Eye (tissue), 1 donor: ENCODE measurements at regions not wholly inside any gene's neighbourhood (a gene's known extent, or its start where the extent isn't known, plus 50 kb on each side); places are given as distances from the start of the nearest gene placed in this dataset.
A peak's percentile ranks its signal among the peaks of the same experiment; 100 is the strongest.

ENCODE experiments used
- DNase-seq: peaks from one replicate; pipeline ENCODE4 v3.0.0-alpha.2; 2015

DNA sequence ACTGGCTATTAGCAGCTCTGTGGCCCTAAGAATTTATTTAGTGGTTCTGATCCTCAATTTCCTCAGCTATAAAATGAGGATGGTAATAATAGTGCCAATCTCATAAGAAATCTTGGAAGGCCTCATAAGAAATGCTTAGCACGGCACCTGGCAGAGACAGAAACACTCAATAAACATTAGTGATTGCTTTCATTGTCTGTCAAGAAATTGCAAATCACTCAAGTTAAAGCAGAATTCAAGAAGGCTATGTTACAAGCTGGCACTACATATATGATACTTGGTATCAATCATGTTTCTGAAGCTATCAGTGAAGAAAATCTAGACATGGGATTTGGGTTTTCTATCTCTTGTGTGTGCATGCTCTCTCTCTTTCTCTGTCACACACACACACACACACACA, 267.7 kb upstream of the KCNIP4 start:
- no peak for DNase-seq

DNA sequence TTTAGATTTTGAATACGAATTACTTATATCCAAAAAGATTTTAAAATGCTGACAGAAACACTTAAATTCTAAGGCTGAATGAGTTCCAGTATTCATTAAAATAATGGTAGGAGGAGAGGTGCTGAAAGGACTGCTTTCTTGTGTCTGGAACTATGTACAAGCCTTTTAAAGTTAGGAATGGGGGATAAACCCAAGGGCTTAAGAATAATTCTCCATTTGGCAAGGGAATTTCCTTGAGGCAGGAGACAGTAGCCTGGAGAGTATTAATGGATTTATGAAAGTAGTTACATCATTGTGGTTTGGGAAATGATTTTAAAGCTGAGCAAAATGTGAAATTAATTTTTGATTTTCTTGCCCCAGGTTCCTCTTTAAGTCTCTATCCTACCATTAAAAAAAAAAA, 266.5 kb upstream of the KCNIP4 start:
- DNase-seq, result no peak

DNA sequence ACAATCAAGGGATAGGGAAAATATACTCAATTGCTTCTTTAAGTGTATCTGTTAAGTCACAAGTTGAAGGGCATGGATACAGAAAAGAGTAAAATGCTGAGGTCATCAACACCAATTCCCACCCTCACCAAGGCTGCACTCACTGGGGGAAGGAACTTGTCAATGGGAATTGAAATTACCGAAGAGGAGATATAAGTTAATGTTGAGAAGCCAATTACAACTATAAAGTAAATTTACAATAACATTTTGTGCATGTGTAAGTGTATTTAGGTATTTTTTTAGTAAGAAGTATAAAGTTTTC, 255.1 kb upstream of the KCNIP4 start:
- DNase-seq, result no peak

DNA sequence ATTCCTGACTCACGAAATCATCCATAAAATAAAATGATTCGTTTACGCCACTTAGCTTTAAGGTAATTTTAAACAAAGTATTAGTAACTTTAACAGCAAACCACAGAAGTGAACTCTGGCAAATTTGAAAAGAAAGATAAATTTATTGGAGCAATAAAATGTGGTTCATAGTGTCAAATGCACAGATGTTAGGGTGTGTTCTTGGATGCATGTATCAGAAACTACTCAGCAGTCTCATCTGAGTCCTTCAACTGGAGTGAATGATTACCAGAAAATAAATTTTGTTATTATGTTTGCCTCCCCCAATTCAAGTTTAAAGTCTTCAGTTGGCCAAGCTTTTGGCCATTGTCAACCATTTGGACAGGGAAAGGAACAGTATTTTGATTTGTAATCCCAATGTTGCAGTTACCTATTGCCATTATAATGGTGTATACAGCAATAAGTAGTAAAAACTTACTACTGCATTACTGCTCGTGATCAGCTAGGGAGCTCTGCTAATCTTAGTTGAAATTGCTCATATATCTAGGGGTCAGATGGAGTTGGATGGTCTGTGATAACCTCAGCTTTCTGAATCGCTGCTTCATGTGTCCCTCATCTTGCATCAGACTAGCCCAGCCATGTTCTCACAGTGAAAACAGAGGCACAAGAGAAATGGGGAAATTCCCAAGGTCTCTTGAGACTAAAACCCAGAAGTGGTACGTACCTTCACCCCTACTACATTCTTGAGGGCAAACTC, 254.6 kb upstream of the KCNIP4 start:
- DNase-seq, result no peak

DNA sequence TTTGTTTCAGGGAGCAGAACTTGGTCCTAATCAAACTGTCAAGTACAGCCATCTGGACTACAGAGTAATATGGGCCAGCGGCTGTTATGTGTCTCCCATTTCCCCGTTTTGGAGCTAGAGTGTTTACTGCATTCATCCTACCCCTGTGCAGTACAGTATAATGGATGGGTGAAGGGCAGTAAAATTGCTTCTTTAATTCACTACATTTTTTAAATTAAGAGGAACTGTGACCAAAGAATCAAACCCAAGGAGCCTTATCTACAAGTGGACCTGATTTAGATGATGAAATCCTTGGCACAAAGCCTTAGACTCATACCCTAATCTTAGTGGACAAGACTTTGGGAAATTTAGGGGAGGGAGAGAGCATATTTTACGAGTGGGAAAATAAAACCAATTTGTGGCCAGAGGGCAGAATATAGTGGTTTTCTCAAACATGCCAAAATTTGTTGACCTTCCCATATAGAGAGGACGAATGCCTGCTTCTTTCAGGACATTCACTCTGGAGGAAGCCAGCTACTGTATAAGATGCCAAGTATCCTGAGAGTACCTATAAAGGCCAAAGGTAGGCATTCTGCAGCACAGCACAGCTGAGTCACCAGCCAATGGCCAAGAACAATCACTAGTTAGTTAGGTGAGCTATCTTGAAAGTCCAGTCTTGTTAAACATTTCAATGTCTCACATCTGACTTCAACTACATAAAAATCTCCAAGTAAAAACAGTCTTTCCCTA, 253.8 kb upstream of the KCNIP4 start:
- no peak for DNase-seq

DNA sequence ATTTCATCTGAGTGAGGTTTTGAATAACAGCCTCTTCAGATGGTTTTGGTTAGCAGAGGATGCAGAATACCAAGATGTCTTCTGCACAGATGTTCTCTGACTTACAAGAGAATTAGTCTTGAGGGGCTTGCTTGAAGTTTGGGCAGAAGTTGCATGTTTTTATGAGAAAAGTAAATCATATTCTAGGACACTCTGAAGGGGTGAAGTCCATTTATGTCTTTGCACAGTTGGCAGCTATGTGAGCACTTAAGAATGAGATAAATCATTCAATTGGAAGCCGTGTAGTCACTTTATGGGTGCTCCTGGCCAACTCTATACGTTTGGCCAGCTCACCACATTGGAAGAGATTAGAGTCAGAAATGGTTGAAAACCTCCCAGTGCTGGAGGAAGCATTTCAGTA, 252.7 kb upstream of the KCNIP4 start:
- DNase-seq, result no peak

DNA sequence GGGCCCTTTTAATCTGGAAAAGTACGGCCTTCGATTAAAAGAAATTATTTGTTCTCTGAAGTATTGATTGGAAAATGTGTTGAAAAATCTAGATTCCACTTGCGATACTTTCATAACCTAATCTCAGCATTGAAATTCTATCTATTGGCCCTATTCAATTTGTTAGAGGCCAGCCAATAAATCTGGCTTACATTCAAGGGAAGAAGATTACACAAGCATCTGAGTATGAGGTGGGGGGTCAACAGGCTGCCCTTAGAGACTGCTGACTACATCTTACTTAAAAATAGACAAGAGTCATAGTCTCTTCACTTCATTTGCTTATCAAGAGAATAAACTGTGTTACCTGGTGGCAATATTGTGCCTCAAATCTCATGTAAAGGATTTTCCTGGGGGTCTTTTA, 248.0 kb upstream of the KCNIP4 start:
- no peak for DNase-seq

DNA sequence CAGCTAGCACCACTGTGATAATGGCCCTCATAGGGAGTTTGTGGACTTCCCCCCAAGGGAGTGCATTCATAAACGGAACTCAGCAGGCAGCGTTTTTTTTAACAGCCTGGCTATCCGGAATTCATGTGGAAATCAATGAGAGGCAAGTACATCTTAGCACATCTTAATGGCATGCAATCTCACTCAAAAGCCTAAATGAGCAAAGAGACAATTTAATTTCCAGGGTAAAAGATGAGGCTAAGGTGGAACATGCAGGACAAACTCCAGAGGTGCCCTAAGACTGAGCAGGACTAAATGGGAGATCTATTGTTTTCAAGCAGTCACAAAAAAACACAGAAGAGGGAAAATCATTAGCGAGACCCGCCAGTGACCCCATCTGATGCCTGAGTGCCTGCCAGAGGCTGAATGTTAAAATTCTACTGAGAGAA, 243.5 kb upstream of the KCNIP4 start:
- peak; percentile 61 for DNase-seq

DNA sequence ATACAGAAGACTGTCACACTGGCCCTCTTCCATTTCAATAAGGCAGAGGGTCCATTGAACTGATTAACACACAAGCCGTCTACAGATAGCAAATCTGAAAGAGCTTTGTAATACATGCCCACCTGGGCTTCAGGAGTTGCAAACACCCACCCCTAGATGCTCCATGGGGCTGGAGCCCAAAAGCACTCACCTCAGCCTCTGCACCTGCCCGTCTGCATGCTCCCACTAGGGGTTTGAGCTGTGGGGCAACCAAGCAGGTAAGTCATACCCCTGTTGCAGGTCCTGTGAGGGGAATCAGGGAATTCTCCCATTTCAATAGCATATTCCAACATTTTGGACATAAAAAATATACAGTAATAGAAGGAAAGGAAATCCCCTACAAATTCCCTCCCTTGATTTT, 243.0 kb upstream of the KCNIP4 start:
- no peak for DNase-seq

DNA sequence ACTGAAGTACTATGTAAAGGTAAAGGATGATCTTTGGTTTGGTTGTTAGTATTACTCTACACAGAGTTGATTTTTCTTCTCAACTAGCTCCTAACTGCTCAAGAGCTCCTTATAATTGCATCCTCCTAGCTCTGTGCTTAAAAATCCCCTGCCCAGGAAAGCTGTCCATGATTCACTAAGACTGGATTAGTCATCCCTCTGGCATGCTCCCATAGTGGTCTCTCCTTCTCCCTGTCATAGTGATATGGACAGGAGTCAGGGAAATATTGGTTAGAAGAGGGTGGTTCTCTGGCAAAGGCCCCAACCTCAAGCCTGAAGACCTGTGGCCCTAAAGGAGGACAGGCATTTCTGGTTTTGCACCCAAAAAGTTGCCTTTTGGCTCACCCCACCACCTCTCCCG, 242.3 kb upstream of the KCNIP4 start:
- DNase-seq, result no peak

DNA sequence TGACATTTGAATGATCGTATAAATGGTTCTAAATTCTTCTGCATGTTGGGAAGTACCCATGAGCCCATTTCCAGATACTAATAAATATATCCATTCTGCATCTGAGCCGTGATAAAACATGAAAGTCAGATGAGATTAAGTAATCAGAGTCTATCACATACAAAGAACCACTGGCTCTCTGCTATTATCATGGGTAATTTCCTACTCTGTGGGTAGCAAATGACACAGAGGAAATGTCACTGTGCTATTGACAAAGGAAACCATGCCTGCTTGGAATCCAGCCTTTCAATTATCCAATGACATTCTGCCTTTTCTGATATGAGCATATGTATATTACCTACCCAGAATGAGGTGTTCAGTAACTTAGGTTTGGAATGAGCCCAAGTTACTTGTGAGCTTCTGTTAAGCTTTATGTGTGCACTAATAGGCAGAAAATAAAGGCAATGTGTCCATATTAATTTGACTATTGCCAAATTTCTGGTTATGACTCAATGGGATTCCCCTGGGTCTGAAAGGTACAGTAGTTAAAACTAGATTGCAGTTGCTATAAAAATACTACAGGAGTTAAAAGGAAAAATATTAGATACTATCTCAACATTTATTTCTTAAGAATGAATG, 238.7 kb upstream of the KCNIP4 start:
- no peak for DNase-seq

DNA sequence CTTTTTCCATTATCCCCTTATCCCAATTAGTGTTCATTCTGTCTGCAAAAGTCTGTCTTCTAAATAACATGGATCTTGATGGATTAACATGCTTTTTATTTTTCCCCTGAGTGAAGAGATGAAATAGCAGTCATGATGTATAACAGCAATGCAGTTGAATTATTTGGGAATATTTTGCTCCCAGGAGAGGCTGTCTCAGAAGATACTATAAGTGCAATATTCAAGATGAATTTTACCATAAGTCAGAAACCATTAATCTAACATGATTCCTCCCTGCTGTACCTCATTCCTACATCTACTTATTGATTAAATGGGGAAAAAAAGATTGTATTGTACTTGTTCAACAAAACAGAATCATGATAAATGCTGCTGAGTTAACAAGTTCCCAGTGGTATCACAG, 233.2 kb upstream of the KCNIP4 start:
- no peak for DNase-seq

DNA sequence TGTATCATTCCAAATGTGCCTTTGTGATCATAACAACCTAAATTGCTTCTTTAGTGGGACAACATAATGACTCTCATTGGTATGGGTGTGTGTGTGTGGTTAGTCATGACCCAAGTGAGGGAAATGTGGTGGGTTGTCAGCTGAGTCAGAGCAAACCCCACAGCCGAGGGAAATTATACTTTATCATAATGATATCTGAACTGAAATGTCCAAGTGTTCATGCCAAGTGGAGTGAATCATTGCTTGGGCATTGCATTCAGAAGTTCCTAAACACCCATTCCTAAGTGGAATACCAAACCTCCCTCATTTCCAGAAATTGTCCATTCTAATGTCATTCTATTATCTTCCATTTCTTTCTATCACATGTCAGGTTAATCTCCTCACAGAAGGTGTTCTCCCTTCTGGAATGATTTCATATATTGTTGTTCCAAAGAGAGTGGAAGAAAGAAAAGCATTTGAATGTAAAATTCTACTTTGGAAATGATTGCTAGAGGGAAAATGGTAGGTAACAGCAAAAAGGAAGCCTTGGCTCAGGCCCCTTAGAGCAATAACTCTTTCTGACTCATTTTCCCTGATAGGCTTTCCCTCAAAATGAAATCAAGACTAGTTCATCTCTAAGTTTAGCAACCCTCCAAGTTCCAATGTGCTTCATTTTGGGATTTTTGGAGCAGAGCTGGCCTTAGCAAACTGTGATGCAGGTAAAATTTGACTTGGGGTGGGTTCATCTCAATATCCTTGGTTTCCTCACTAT, 230.7 kb upstream of the KCNIP4 start:
- DNase-seq, result no peak

DNA sequence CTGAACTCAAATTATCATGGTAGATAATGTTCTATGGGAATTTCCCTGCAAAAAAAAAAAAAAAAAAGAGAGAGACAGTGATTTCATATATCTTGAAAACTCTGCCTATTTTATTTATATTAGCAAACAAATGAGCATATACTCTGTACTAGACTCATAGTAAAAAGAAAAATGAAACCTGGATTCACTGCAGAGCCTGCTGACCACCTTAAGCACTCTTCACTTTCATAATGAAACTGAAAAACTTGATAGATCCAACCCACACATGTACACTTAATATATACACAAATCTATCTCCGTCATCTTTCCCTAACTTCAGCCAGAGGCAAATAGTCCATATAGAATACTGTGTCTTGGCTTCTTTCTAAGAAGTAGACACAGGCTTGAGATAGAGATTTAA, 226.1 kb upstream of the KCNIP4 start:
- no peak for DNase-seq

DNA sequence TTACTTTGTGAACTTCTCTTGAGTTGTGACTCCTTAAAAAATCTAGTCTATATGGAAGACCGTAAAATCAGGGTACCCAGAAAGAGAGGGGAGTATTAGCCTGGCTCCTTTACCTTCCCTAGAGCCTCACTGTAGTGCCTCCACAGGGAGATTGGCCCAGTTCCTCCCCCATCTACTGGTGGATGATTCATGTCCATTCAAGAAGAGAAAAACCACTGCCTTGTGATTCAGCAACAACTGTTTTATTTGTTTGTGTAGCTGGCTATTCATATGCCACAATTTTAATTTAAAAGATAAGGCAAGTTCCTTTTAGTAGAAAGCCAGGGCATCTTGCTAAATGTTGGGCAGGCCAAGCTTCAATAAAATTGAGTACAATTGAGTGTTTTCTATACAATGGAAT, 221.8 kb upstream of the KCNIP4 start:
- DNase-seq, result no peak

DNA sequence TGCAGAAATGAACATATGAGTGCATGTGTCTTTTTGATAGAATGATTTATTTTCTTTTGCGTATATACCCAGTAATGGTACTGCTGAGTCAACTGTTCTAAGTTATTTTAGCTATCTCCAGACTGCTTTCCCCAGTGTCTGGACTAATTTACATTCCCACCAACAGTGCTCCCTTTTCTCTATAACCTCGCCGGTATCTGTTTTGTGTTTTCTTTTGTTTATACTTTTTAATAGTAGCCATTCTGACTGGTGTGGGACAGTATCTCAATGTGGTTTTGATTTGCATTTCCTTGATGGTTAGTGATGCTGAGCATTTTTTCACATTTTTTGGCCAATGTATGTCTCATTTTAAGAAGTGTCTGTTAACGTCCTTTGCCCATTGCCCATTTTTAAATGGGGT, 218.6 kb upstream of the KCNIP4 start:
- no peak for DNase-seq

DNA sequence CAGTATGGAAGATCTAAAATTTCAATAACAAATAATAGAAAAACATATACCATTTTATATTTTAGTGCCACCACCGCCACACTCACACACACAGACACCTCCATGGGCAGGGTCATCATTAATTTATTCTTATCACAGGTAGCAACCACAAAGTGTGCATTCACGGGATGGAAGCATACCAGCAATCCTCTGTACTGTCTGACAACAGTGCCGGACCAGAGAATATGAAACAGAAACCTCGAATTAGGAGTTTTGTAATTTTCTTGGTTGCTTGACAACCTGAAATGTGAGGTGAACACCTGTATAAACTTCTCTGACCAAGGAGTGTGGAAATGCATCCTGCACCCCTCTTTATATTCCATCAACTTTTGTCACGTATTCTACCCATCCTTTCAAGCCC, 213.9 kb upstream of the KCNIP4 start:
- no peak for DNase-seq

DNA sequence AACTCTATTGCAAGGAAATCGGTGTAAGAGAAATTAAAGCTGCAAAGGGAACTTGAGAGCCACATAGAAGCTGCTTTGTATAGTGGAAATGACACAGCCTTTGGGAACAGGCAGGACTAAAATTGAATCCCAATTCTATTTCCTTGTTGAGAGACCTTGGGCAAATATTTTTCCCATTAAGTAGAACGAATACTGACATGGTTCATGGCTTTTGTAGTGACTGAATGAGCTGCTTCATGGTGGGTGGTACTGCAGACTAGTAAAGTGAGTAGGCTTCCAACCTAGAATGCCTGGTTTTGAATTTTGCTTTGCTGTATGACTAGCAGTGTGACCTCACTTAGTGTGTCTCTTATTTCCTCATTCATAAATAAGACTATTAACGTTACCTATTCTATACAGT, 182.2 kb upstream of the KCNIP4 start:
- no peak for DNase-seq

DNA sequence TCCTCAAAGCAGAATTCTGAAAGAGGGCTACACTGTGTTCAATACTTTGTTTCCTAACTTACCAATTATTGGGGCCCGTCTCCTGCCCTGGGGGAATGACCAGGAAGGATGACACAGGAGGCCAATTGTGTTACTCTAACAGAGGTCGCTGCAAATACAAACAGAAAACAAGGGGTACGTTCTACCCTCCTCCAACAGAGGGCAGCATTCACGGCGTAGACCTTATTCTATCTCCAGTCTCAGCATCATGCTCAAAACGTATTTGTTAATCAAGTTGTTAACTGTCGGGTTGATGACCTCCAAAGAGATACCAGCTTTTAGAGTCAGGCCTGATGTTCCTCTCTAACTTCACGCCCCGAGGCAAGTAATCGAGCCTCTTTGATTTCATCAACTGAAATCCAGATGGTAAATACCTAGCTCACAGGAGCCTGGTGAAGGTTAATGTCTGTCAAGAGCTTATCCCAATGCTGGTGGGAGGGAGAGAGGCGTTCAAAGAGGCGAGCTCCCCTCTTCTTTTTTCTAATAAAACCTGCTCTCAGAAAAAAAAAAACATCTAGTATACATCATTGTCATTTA, 181.0 kb upstream of the KCNIP4 start:
- peak; percentile 9 for DNase-seq

DNA sequence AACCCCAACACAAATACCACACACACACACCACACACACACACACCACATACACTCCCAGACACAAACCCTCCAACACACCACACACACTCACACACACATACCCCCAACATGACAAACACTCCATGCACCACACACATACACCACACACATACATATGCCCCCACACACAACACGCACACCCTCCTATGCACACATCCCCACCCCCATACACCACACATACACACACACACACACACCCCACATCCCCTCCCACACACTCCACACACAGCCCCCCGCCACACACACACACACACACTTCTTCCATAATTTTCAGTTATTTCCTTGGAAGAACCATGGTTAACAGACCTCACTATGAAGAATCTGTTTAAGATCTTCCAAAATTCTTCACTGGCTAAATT, 173.5 kb upstream of the KCNIP4 start:
- no peak for DNase-seq

DNA sequence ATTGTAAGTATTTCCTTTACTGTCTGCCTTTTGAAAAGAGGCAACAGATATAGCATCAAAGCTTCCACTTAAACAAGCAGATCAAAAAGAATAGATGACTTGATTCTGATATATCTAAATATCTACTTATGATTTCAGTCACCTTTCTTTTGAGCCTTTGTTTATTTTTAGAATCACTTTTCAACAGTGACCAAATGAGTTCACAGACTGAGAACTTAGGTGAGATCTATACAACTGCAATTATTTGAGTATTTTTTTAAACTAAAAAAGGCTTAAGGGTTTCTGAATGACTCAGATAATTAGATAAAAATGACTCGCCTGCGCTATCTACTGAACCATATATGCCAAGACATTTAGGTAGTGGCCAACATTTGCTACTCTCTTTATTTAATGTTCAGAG, 166.7 kb upstream of the KCNIP4 start:
- DNase-seq, result no peak

DNA sequence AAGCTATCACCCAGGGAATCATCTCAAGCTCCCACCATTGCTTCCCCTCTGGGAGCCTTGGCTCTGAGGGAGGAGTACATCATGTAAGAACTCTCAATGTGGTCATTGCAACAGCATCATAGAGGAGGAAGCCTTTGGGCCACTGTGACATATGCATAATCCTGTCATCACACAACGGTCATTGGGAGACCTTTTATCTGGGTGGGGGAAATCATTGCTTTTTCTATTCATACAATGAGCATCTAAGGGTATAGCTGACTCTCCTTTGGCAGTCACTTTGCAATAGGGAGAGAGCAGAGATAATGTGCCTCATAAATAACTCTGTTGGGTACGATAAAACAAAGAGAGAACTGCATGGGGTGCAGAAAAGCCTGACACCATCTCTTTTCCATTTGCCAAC, 155.2 kb upstream of the KCNIP4 start:
- DNase-seq, result no peak

DNA sequence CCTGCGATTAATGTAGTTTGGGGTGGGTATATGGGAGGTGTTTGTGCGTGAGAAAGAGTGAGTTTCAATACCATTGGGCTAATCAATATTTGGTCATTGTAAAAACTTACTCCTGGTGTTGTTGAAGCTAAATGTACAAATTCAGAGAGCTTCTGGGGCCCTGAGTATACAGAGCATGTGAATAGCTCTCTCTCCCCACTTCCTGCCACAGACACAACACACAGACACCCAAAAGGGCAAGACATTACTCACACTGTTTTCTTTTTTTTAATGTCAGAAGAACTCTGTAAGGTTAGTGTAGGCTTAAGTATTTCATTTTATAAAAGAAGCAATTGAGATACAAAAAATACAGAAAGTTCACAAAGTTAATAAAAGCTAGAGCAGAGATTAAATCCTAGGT, 151.3 kb upstream of the KCNIP4 start:
- no peak for DNase-seq

DNA sequence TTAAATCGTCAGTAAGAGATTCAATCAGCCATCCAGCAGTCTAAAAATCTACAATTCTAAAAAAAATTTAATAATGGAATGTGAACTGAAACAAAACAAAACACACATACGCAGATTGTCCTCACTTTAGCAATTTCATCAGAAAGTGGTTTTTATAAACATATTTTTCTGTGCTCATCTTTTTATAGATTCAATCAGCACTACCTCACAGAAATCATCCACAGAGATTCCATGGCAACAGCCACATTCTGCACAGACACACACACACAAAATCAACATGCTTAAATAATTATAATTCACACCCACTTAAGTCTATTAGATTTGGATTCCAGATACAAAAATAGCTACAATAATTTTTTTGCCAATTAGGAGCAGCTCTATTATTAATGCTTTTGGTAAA, 149.0 kb upstream of the KCNIP4 start:
- DNase-seq, result no peak
